ENCODE measurements at regions not wholly inside any gene's neighbourhood (a gene's known extent, or its start where the extent isn't known, plus 50 kb on each side); places are given as distances from the start of the nearest gene placed in this dataset.
"Not testable (repeated sequence)": the region's sequence is repeated elsewhere in the genome, so short reads cannot be mapped to it uniquely, and the experiment has no call there.

DNA sequence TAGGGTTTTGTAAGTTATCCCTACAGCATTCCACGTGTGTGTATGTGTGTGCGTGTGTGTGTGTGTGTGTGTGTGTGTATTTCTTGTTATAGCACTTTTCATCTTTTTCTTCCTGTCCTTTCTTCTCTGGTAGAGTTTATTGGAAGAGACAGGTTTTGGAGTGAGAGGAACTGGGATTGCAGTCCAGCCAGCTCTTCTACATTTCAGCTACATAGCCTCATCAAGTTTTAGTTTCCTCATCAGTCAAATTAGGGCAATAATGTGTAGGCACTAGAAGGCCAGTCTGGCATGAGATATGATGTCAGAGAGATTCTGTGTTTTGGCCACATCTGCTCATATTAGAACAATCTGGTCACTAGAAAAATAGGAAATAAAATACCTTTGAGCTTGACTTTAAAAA, 1283.5 kb upstream of the TENM4 start:
- DNase-seq, result no peak

DNA sequence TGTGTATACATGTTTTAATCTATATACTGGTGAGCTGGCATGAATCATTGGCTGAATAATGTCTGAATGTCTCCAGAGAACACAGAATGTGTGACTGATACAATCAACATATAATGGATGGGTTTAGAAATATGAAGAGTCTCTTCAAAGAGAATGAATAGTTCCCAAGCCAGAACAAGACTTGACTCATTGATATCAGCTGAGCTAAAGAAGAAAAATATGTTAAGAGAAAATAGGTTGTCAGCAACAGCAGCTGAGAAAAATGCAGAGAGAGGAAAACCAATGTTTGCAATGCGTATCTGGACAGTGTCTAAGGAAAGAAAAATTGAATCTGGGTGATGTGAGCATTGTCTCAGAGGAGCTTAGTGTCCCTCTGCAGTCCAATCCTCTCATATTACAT, 1281.8 kb upstream of the TENM4 start:
- no peak for DNase-seq

DNA sequence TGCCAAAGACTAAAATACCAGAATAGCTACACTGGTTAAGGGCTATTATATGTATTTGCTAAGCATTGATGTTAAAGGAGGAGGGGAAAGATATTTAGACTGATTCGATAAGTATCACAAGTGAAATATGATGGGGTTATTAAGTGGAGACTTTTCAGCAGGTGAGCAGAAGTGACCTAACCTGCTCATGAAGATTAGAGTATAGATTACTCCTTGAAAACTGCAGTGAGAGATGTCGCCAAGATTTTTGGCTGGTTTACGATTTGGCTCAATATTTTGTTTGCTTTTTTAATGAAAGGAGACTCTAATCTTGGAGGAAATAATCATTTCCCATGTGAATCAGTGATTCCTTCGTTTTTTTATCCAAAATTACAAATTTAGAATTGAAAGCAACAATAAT, 1279.5 kb upstream of the TENM4 start:
- DNase-seq, result no peak

DNA sequence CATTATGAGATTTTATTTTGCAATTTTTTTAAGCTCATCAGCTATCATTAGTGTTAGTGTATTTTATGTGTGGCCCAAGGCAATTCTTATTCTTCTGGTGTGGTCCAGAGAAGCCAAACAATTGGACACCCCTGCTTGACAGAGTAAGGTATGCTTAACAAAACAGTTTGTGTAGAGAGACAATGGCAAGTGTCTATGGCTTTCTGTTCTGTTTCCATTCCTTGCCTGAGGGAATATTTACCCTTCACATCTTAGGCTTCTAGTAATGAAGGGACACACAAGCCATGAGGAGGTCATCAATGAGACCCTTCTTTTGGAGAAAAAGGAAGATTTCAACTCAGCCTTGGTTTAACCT, 1278.4 kb upstream of the TENM4 start:
- no peak for DNase-seq

DNA sequence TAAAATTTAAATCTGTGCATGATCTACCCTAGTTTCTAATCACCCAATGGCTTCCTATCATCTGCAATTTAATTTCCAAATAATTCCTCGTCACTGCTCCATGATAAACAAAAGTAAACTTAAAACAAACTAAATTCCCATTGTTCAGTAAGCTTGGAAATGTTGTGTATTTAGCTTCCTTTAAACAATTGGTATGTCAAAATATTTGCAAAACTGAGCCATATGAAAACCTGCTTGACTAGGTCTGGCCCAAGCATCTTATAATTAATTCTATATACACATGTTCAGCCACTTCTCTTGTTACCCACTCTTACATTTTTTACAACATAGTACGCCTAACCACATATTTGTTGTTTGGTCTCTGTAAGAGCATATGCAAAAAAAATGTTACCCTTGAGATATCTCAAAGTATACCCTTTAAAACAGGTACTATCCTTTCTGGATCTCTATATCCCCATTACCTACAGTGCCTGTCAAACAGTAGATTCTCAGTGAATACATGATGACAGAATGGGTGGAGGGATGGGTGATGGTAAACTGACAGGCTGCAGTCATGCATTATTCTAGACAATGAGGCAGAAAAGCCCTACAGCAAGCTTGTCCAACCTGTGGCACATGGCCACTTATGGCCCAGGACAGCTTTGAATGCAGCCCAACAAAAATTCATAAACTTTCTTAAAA, 1277.9 kb upstream of the TENM4 start:
- no peak for DNase-seq

DNA sequence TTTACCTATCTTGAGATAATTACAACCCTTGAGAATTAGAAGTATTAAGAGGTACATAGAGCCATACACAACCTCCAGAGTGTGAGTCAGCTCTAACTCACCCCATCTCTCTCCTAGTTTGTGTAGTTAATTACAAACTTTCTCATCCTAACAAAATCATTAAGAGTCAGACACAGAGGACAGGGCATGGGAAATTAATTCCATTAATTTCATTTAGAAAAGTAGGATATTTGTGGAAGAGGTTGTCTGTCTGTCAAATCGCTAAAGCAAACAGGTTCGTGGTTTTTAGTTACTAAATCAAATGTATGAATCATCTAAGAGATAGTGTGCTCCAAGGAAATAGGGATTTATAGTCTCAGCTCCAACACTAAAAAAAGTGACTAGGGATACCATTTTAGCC, 1261.4 kb upstream of the TENM4 start:
- no peak for DNase-seq

DNA sequence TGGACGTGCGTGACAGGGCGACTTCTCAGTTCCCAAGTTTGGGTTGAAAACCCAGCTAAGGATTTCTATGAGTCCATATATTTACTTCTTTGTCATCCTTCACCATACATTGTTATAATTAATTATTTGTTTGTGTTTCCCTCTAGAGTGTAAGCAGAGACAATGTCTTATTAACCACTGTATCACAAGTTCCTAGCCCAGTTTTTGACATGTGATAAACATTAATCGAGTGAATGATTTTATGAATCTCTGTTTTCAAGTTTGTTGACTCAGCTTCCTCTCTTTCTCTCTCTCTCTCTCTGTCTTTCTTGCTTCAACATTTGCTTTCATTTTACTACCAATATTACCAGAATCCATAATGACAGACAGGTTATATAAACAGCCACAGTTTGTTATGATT, 1259.6 kb upstream of the TENM4 start:
- no peak for DNase-seq

DNA sequence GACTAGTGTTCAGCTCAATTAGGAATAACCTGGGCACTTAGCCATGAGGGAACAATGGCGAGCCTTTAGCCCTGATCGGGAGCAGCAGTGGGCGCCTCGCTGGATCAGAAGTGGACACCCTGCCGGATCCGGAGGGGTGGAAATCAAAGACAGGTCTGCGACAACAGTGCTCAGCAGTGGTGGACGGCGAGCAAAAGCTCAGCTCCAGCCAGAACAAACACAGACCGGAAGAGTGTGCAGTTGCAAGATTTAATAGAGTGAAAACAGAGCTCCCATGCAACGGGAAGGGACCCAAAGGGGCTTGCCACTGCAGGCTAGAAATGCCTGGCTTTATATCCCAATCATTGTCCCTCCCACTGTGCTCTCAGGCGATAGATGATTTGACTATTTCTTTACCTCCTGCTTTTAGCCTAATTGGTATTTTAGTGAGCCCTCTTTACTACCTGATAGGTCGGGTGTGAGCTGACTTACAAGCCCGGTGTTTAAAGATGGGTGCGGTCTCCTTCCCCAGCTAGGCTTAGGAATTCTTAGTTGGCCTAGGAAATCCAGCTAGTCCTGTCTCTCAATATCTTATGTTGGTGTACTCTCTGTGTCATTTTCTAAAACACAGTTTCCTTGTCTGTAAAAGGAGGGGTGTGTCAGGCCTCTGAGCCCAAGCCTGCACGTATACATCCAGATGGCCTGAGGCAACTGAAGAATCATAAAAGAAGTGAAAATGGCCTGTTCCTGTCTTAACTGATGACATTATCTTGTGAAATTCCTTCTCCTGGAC, 1258.8 kb upstream of the TENM4 start:
- not testable (repeated sequence) for DNase-seq

DNA sequence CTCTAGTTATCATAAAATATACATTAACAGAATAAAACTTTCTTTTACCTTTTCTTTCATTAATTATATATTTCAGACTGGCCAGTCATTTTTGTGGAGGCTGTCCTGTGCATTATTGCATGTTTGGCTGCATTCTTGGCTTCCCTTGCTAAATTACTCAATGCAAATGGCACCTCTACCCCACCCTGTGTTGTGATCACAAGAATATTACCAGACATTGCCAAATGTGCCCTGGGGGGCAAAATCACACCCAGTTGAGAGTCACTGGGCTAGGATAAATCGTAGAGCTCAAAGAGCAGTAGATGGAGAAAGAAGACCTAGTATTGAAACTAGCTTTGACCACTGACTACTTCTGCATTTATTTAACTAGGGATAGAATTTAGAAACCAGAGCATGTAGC, 1257.8 kb upstream of the TENM4 start:
- DNase-seq, result no peak

DNA sequence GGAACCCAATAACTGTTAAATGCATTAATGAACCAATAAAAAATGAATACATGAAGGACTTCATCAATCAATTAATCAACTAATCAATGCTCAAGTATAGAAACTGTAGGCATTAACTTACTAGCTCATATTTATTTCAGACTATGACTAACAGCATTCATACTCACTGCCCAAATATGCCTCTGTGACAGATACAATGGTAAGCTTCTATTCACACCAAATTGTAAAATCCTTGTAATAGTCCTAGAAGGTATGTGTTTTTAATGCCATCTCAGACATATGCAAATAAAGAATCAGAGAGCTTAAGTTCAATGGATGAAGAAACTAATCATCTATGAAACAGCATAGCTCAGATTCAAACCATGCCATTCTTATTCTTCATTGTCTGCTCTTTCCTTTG, 1253.6 kb upstream of the TENM4 start:
- DNase-seq, result no peak

DNA sequence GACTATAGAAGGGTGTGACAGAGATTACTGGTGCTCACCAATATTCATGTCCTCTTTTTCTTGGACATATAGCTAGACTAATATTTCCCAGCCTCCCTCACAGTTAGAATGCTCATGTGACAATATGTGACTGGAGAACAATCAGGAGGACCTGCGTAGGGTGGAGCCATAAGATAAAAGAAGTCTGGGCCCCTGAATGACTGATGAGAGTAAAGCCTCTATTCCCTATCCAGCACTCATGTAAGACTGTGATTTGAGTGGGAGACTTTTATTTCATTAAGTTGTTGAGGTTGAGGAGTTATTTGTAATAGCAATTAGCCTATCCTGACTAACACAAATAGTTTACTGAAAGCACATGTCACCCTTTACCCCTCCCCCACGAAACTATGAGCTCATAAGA, 1247.1 kb upstream of the TENM4 start:
- no peak for DNase-seq

DNA sequence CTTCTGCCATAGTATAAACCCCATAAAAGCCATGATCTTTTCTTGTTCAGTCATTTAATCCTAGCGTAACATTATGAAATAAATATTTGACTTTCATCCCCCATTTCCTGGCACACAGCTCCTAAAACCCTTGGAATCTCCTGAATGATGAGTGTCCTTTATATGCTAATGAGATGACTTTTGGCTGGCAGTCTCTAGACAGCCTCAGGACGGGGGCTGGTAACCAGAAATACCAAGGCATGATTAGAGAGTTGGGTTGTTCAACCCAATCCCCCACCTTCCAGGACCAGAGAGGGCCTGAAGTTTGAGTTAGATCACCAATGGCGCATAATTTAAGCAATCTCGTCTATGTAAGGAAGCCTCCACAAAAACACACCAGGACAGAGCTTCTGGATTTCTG, 1246.1 kb upstream of the TENM4 start:
- no peak for DNase-seq

DNA sequence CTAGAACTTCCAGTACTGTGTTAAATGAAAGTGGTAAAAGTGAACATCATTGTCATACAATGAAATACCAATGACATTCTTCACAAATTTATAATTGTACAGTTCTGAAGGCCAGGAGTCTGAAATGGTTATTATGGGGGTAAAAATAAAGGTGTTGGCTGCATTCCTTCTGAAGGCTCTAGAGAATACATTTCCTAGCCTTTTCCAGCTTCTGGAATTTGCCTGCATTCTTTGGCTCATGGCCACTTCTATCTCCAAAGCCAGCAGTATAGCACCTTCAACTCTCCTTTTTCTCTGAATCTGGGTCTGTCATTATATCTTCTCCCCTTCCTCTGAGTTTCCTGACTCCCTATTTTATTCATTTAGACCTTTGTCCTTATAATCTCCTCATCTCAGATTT, 1232.7 kb upstream of the TENM4 start:
- DNase-seq, result no peak

DNA sequence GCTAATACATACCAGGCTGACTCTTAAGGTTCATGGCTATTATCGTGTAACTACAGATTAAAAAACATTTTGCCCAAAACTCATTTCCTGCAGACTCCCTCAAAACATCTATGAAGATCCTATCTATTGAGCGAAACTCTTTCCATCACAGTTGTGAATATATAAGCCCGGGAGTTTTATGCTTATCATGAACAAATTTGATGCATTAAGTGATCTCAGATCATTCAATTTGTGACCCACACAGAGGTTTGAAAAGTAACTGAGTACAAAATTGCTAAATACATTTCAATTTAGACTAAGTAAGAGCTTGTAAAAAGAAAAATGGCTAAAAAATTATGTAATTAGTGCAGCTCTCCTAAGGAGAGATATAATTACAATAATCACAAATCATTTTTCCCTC, 1228.8 kb upstream of the TENM4 start:
- DNase-seq, result no peak

DNA sequence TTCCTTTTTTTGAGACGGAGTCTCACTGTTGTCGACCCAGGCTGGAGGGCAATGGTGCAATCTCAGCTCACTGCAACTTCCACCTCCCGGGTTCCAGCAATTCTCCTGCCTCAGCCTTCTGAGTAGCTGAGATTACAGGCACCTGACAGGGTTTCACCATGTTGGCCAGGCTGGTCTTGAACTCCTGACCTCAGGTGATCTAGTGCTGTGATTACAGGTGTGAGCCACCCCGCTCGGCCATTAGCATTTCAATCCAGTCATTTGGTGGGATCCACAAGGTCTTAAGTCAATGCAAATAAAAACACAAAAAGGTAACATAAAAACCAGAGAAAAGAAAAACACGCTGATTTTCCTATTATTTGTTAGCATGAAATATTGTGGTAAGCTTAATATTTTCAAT, 1227.2 kb upstream of the TENM4 start:
- DNase-seq, result no peak

DNA sequence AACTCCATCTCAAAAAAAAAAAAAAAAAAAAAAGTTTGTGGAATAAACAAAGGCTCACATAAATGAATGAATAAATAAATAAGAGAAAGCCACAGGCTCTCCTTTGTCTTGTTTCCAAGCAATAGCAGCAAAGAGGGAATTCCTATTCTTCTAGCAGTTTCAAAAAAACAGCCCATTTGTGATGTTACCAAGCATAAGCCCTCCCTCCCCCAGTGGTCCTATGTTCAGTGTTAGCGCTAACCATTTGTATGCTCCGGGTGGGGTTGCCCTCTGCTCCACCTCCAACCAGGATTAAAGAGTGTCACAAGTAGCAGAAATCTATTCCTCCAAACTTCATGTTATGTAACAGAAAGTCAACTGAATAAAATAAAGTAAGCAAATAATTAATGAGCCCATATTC, 1215.0 kb upstream of the TENM4 start:
- no peak for DNase-seq

DNA sequence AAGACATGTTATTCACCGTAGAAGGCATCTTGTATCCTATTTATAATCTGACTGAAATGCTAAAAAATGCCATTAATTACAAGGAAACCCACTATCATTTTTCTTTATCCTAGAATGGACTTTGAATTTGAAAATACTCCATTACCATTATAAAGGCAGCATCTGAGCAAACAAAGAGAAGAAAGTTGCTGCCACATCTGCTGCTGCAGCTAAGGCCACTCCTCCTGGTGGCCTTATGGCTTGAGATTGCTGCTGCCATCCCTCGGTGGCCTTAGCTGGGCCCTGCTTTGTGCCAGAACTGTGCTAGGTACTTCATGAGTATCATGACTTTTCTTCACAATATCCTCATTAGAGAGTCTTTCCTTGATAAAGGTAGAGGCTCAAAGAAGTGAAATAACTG, 1210.1 kb upstream of the TENM4 start:
- DNase-seq, result no peak

DNA sequence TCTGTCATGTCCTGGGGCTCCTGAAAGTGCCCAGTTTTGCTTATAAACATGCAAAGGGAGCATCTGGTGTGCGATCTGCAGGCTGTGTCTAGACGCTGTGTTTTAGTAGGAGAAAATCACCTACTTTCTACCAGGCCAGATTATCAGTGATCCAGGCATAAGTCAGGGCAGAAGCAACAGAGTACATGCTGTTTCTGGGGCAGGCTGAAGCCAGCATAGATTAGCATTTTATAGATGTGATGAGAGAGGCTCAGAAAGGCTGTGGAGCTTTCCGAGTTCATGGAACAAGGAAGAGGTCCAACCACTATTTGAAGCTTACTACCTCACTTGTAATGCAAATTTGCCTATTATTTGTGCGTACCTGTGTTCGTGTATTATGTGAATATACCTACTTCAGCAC, 1208.4 kb upstream of the TENM4 start:
- DNase-seq, result no peak

DNA sequence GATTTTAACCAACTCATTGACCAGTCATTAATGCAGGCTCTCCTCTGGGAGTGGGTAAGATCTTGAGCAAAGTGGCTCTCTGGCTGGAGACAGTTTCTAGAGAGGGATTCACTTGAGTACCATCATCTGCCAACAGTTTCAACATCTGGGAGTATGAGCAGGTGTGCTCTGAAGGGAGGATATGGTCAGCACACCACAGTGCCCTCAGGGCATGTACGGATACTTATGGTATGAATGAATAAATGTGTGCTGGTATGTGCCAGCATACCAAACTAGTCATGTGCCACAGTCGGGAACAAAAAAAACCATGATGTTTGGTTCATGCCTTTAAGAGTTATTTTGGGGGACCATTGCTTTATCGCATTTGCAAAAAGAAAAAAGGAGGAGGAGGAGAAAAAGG, 1197.5 kb upstream of the TENM4 start:
- no peak for DNase-seq

DNA sequence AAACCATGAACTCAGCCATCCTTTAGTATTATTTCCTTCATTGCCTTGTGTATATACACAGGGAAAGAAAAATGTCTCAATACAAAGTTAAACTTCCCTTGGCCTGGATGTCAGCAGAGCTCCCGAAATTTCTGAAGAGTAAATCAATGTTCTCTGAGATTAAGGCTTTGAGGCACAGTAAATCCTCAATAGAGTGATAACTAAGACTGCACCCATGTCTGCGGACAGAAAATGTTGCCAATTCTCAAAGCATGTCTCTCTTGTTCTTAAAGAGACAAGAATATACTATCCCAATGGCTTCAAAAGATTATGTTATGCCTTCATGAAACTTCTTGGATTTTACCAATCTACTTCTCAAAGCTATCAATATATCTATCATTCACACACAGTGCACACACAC, 1196.7 kb upstream of the TENM4 start:
- no peak for DNase-seq

DNA sequence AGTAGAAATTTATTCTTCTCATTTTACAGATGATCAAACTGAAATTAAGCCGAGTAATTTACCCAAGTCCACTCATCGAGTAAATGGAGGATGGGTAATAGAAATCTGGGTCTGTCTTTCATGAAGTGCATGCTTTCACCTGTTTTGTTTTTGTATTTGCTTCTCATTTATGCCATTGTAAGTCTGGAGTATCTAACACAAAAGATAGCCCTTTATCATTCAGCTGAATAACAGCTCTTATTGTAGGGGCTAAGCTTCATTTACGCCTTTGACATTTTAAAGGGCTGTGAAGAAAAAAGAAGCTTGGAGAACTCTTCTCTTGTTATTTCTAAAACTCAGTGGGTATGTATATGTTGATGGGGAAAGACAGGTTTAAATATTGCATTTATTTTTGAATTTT, 1196.2 kb upstream of the TENM4 start:
- DNase-seq, result no peak

DNA sequence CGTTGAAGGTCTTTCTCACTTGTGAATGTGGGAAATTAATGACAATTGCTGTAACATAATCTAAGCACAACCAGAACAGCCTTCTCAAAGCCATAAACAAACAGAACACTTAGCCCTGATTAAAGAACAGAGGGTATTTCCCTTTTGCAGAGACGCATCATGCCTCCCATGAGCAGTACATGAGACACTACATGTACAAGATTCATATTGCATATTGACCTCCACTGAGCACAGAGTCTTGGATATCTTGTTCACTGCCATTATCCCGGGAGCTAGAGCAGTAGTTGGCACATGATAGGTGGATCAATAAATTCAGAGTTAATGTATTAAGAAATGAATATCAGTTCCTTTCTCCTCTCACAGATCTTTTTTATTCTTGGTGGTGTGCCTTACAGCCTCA, 1194.3 kb upstream of the TENM4 start:
- DNase-seq, result no peak

DNA sequence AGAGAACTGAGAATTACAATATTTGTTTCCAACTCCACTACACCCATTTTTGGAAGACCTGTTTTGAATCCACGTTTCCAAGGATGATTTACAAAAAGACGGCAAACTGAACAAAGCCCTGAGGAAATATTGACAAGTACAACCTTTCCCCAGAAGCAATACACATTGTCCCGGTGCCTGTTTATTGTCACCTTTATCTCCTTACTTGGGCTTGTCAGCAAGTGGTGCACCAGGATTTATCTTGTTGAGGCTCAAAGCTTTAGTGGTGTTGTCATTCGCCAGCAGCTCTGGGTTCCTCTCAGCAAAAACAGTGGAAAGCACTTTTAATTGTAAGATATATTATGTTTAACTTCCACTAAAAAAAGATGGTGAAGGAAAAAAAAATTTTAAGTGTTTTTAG, 1191.9 kb upstream of the TENM4 start:
- DNase-seq, result no peak

DNA sequence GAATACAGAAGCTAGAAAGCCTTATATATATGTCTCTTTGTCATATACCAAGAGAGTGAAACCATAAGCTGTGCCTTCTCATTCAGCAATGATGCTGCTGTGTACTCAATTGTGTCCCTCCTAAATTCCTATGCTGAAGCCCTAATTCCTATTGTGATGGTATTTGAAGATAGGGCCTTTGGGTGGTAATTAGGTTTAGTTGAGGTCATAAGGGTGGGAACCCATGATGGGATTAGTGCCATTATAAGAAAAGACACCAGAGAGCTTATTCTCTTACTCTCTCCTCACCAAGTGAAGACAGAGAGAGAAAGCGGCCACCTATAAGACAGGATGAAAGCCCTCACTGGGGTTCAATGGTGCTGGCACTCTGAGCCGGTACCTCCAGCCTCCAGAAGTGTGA, 1191.3 kb upstream of the TENM4 start:
- no peak for DNase-seq

DNA sequence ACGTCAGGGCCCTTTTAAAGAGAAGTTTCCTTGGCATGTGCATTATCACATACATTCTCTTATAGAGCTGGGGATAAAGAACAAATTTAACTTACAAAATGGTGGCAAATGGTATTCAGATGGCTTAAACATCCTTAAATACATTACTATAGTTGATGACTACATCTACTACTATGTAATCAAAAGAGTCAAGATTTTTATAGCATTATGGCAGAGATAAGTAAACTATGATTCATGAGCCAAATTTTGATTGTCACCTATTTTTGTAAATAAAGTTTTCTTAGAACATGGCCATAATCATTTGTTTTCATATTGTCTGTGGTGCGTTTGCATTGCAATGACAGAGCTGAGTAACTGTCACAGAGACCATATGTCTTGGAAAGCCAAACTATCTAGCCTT, 1188.6 kb upstream of the TENM4 start:
- no peak for DNase-seq
